GM19099 (cell line): ENCODE measurements at regions not wholly inside any gene's neighbourhood (a gene's known extent, or its start where the extent isn't known, plus 50 kb on each side); places are given as distances from the start of the nearest gene placed in this dataset.

ENCODE experiments used
- POLR2A ChIP-seq: IDR thresholded peaks from 3 replicates; pipeline ENCODE4 v1.6.1; 2011; ENCODE audit warnings: low read depth; ENCODE audit not compliant: insufficient read length; ENCODE audit errors: extremely low read depth

- TF ChIP-seq POLR2A: no peak
These were observed 128.1 kb downstream of the SIK1 start for GRCh38 chr21:43298546-43299440.

DNA sequence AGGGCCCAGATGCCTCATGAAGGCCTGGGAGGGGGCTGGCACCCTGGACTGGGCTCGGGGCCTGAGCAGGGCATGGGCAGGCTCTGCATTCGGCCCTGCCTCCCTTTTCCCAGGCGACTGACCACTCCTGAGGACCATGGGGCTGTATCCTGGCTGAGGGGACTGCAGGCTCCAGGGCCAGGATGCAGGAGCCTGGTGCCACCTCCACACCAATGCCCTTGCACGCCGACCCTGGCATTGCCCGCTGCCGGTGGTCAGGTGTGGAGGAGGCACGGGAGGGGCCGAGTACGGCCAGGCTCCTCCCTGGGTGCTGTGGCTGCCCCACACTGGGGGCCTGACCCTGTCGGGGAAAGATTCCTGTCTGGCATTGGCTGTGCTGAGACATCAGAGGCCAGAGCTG is 128.9 kb downstream of the SIK1 start:
- TF ChIP-seq POLR2A: no peak

GRCh38 chr21:43297391-43297981 is 128.7 kb downstream of the CRYAA start:
- no peak for TF ChIP-seq POLR2A

DNA sequence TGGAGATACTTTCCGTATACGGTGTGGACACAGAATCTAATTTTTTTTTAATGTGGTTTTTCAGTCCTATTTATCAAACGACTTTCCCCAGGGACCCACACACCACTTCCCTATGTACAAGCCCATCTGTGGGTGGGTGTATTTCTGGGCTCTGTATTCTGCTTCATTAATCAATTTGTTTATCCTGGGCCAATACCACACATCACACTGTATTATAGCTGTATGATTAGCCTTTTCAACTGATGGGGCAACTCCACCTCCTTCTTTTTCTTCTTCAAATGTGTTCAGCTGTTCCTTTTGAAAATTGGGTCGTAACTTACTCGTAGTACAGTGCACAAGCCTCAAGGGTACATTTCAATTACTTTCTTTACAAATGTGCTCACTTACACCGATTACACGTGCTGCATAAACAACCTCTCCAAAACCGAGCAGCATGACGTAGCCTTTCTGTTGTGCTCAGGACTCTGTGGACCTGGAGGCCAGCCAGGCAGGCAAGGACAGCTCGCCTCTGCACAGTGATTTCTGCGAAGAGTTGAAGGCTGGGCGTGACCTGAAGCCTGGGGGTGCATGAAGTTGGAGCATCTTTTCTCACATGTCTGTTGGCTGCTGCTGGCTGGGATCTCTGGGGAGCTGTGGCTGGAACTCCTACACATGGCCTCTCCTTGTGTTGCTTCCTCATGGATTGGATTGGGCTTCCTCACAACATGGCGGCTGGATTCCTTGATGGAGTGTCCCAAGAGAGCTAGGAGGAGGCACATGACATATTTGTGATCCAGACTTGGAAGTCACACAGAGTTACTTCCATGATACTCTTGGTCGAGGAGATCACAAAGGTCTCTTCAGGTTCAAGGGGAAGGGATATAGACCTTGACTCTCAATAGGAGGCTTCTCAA is 126.5 kb downstream of the CRYAA start:
- no peak for TF ChIP-seq POLR2A

- no peak for TF ChIP-seq POLR2A
These were observed 125.5 kb downstream of the CRYAA start for GRCh38 chr21:43294194-43294902.

- TF ChIP-seq POLR2A: no peak
These were observed 124.0 kb downstream of the CRYAA start for GRCh38 chr21:43292866-43293142.

GRCh38 chr21:43292041-43292865 is 123.4 kb downstream of the CRYAA start:
- TF ChIP-seq POLR2A: no peak

GRCh38 chr21:43291347-43291950 is 122.6 kb downstream of the CRYAA start:
- no peak for TF ChIP-seq POLR2A

GRCh38 chr21:43290421-43291346 is 121.9 kb downstream of the CRYAA start:
- TF ChIP-seq POLR2A: no peak

DNA sequence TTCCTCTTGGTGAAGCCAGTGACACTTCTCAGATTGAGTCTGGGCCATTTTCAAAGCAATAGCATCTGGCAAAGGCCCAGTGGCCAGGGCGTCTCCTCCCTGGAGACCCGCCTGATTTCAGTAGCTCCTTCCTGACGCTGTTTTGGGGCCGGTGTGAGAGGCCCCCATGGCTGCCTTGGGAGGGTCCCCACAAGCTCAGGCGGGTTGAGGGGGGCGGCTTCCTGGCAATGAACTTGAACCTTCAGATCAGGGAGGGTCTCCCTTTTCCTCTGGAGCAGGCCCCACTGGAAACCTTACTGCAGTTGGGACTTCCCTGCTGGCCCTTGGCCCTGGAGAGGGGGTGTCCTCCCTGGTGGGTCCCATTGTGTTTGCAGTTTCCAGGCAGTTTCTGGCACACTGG is 121.2 kb downstream of the CRYAA start:
- TF ChIP-seq POLR2A: no peak

DNA sequence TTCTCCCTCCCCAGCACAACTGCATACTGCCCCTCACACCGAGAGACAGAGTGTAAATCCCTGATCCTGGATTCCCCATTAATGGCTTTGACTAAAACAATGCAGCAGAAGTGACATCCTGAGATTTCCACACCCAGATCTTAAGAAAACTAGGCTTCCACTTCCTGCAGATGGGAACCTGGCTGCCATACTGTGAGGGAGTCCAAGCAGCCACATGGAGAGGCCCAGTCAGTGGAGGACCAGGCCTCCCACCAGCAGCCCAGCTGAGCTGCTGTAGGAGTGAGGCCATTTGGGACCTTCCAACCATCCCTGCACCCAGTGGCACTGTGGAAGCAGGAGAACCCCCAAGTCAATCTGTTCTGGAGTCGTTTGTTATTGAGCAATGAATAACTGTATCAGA is 120.6 kb downstream of the CRYAA start:
- no peak for TF ChIP-seq POLR2A

DNA sequence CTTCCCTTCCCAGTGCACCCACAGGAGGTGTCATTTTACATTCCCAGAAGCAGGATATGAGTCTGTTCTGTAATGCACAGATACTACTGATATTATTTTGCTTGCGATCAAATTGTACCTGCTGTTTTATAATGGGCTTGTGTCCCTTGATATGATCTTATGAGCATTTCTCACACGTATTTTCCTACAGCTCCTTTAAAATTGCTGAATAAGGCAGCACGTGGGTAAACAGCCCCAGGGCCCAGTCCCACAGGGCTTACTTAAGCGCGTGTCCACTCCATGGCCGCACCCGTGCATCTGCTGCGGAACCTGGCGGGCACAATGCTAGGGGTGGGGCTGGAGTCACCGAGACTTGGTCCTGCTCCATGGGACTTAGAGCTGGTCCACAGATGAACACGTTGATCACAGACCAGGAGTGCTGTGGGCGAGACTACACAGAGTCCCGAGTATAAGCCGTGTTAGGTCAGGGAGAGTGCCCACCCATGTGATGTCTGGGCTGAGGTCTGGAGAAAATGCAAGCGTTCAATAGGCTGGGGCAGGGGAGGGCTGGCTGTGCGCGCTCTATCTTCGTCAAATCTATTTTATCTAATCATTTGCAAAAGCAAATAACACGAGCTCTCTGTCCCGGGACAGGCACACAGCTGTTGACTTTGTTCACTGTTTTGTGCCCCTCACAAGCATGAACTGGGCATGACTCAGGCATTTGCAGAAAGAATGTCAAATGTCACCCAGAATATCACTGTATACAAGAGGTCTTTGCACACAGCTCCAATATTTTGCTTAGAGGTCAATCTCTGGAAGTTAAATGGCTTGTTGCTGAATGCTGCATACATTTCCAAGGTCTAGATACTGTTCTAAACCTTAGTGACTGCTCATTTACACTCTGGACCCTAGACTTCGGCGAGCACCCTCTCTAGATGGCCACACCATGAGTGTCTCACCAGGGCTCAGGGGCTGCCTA is 119.3 kb downstream of the CRYAA start:
- TF ChIP-seq POLR2A: no peak
